A549 (cell line): ENCODE measurements at regions not wholly inside any gene's neighbourhood (a gene's known extent, or its start where the extent isn't known, plus 50 kb on each side); places are given as distances from the start of the nearest gene placed in this dataset.

Source experiments
- POLR2A ChIP-seq: IDR thresholded peaks from 2 replicates; pipeline ENCODE4 v1.6.1; 2012; ENCODE audit warnings: mild to moderate bottlenecking, low read length
- SMC3 ChIP-seq: fragments of >200 bp; sonication (Bioruptor Twin); formaldehyde crosslinking; IDR thresholded peaks from 3 replicates; pipeline ENCODE4 v1.6.1; 2018; ENCODE audit warnings: inconsistent platforms
- TF ChIP-seq, protein P1 (sequence below): fragments of >200 bp; sonication (Bioruptor Twin); formaldehyde crosslinking; IDR thresholded peaks from 3 replicates; pipeline ENCODE4 v1.5.1; 2016
- TF ChIP-seq, protein P2 (sequence below): fragments of 200-600 bp; sonication (generic); IDR thresholded peaks from 2 replicates; pipeline ENCODE4 v1.6.1; 2016; ENCODE audit warnings: antibody characterized with exemption, mild to moderate bottlenecking, moderate library complexity

DNA sequence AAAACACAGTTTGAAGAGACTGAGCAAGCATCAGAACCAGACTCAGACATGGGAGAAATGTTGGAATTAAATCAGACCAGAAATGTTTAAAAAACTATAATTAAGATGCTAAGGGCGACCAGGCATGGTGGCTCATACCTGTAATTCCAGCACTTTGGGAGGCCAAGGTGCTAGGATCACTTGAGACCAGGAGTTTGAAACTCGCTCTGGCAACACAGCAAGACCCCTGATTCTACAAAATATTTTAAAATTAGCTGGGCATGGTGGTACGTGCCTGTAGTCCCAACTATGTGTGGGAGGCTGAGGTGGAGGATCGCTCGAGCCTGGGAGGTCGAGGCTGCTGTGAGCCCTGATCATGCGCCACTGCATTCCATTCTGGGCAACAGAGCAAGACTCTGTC lies 160.3 kb downstream of the COPRS start:
- TF ChIP-seq SMC3 (no peak), POLR2A (no peak)
- TF ChIP-seq, protein P1, sequence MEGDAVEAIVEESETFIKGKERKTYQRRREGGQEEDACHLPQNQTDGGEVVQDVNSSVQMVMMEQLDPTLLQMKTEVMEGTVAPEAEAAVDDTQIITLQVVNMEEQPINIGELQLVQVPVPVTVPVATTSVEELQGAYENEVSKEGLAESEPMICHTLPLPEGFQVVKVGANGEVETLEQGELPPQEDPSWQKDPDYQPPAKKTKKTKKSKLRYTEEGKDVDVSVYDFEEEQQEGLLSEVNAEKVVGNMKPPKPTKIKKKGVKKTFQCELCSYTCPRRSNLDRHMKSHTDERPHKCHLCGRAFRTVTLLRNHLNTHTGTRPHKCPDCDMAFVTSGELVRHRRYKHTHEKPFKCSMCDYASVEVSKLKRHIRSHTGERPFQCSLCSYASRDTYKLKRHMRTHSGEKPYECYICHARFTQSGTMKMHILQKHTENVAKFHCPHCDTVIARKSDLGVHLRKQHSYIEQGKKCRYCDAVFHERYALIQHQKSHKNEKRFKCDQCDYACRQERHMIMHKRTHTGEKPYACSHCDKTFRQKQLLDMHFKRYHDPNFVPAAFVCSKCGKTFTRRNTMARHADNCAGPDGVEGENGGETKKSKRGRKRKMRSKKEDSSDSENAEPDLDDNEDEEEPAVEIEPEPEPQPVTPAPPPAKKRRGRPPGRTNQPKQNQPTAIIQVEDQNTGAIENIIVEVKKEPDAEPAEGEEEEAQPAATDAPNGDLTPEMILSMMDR = no peak
- TF ChIP-seq, protein P2, sequence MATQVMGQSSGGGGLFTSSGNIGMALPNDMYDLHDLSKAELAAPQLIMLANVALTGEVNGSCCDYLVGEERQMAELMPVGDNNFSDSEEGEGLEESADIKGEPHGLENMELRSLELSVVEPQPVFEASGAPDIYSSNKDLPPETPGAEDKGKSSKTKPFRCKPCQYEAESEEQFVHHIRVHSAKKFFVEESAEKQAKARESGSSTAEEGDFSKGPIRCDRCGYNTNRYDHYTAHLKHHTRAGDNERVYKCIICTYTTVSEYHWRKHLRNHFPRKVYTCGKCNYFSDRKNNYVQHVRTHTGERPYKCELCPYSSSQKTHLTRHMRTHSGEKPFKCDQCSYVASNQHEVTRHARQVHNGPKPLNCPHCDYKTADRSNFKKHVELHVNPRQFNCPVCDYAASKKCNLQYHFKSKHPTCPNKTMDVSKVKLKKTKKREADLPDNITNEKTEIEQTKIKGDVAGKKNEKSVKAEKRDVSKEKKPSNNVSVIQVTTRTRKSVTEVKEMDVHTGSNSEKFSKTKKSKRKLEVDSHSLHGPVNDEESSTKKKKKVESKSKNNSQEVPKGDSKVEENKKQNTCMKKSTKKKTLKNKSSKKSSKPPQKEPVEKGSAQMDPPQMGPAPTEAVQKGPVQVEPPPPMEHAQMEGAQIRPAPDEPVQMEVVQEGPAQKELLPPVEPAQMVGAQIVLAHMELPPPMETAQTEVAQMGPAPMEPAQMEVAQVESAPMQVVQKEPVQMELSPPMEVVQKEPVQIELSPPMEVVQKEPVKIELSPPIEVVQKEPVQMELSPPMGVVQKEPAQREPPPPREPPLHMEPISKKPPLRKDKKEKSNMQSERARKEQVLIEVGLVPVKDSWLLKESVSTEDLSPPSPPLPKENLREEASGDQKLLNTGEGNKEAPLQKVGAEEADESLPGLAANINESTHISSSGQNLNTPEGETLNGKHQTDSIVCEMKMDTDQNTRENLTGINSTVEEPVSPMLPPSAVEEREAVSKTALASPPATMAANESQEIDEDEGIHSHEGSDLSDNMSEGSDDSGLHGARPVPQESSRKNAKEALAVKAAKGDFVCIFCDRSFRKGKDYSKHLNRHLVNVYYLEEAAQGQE = no peak
